ENCODE measurements at regions not wholly inside any gene's neighbourhood (a gene's known extent, or its start where the extent isn't known, plus 50 kb on each side); places are given as distances from the start of the nearest gene placed in this dataset.

GRCh38 chr2:176579608-176580007 is 310.4 kb downstream of the MTX2 start:
- DNase-seq, result no peak
- no peak overlapping the region for H3K27ac ChIP-seq (ENCODE audit: low read length)
- H3K9me3 ChIP-seq (replicated peaks; ENCODE audit: control insufficient read depth, low read depth, low read length), result no peaks in the 10 kb centered on the region
- no peak overlapping the region for H3K4me3 ChIP-seq (ENCODE audit: low read length)
- no peaks in the 10 kb centered on the region for H3K36me3 ChIP-seq (ENCODE audit: control insufficient read depth, insufficient read depth, low read length)
- no peaks in the 10 kb centered on the region for H3K27me3 ChIP-seq (ENCODE audit: control insufficient read depth, insufficient read depth, low read length)
- H3K4me1 ChIP-seq (ENCODE audit: control insufficient read depth, insufficient read depth, low read length), result no peaks in the 10 kb centered on the region
- WGBS (ENCODE audit: insufficient coverage), result 96% methylated on average over 2 of the region's 6 CpGs

GRCh38 chr2:176581557-176582165 is 312.4 kb downstream of the MTX2 start:
- no peaks in the 10 kb centered on the region for H3K4me1 ChIP-seq (ENCODE audit: control insufficient read depth, insufficient read depth, low read length)
- H3K27me3 ChIP-seq (ENCODE audit: control insufficient read depth, insufficient read depth, low read length), result no peaks in the 10 kb centered on the region
- no peaks in the 10 kb centered on the region for H3K36me3 ChIP-seq (ENCODE audit: control insufficient read depth, insufficient read depth, low read length)
- no peak overlapping the region for H3K27ac ChIP-seq (ENCODE audit: low read length)
- WGBS (ENCODE audit: insufficient coverage), result no CpG with 5 or more reads among the region's 4 CpGs
- no peaks in the 10 kb centered on the region for H3K9me3 ChIP-seq (replicated peaks; ENCODE audit: control insufficient read depth, low read depth, low read length)
- no peak overlapping the region for H3K4me3 ChIP-seq (ENCODE audit: low read length)
- peak; percentile 57 for DNase-seq

- Histone ChIP-seq H3K27me3 (ENCODE audit: control insufficient read depth, insufficient read depth, low read length) (no peaks in the 10 kb centered on the region), H3K36me3 (ENCODE audit: control insufficient read depth, insufficient read depth, low read length) (no peaks in the 10 kb centered on the region), H3K4me3 (ENCODE audit: low read length) (no peak overlapping the region), H3K4me1 (ENCODE audit: control insufficient read depth, insufficient read depth, low read length) (no peaks in the 10 kb centered on the region), H3K9me3 (replicated peaks; ENCODE audit: control insufficient read depth, low read depth, low read length) (no peaks in the 10 kb centered on the region), H3K27ac (ENCODE audit: low read length) (no peak overlapping the region)
- DNase-seq, result peak; percentile 56
- 33% methylated on average over 1 of the region's 2 CpGs for WGBS (ENCODE audit: insufficient coverage)
Observed at GRCh38 chr2:176582176-176582575, 312.9 kb downstream of the MTX2 start.

GRCh38 chr2:176582990-176583481 is 313.8 kb downstream of the MTX2 start:
- Histone ChIP-seq H3K27me3 (ENCODE audit: control insufficient read depth, insufficient read depth, low read length) (no peaks in the 10 kb centered on the region), H3K27ac (ENCODE audit: low read length) (no peak overlapping the region), H3K4me3 (ENCODE audit: low read length) (no peak overlapping the region), H3K4me1 (ENCODE audit: control insufficient read depth, insufficient read depth, low read length) (no peaks in the 10 kb centered on the region), H3K9me3 (replicated peaks; ENCODE audit: control insufficient read depth, low read depth, low read length) (no peaks in the 10 kb centered on the region), H3K36me3 (ENCODE audit: control insufficient read depth, insufficient read depth, low read length) (no peaks in the 10 kb centered on the region)
- WGBS (ENCODE audit: insufficient coverage), result no CpG with 5 or more reads among the region's 2 CpGs
- peak; percentile 84 for DNase-seq

GRCh38 chr2:176583607-176584006 is 314.4 kb downstream of the MTX2 start:
- no peak overlapping the region for H3K27ac ChIP-seq (ENCODE audit: low read length)
- no peaks in the 10 kb centered on the region for H3K4me1 ChIP-seq (ENCODE audit: control insufficient read depth, insufficient read depth, low read length)
- H3K9me3 ChIP-seq (replicated peaks; ENCODE audit: control insufficient read depth, low read depth, low read length), result no peaks in the 10 kb centered on the region
- no peaks in the 10 kb centered on the region for H3K27me3 ChIP-seq (ENCODE audit: control insufficient read depth, insufficient read depth, low read length)
- no peak overlapping the region for H3K4me3 ChIP-seq (ENCODE audit: low read length)
- WGBS (ENCODE audit: insufficient coverage), result 35% methylated on average over 5 of the region's 6 CpGs
- no peaks in the 10 kb centered on the region for H3K36me3 ChIP-seq (ENCODE audit: control insufficient read depth, insufficient read depth, low read length)
- DNase-seq, result peak; percentile 25

GRCh38 chr2:176584333-176584732 is 315.1 kb downstream of the MTX2 start:
- Histone ChIP-seq H3K27ac (ENCODE audit: low read length) (no peak overlapping the region), H3K9me3 (replicated peaks; ENCODE audit: control insufficient read depth, low read depth, low read length) (no peaks in the 10 kb centered on the region), H3K4me3 (ENCODE audit: low read length) (no peak overlapping the region), H3K4me1 (ENCODE audit: control insufficient read depth, insufficient read depth, low read length) (no peaks in the 10 kb centered on the region), H3K27me3 (ENCODE audit: control insufficient read depth, insufficient read depth, low read length) (no peaks in the 10 kb centered on the region), H3K36me3 (ENCODE audit: control insufficient read depth, insufficient read depth, low read length) (no peaks in the 10 kb centered on the region)
- WGBS (ENCODE audit: insufficient coverage), result no CpG with 5 or more reads among the region's 3 CpGs
- no peak for DNase-seq

GRCh38 chr2:176585291-176585690 is 316.0 kb downstream of the MTX2 start:
- WGBS (ENCODE audit: insufficient coverage), result no CpG with 5 or more reads among the region's 1 CpG
- no peak for DNase-seq
- H3K36me3 ChIP-seq (ENCODE audit: control insufficient read depth, insufficient read depth, low read length), result no peaks in the 10 kb centered on the region
- no peak overlapping the region for H3K4me3 ChIP-seq (ENCODE audit: low read length)
- H3K27ac ChIP-seq (ENCODE audit: low read length), result no peak overlapping the region
- no peaks in the 10 kb centered on the region for H3K4me1 ChIP-seq (ENCODE audit: control insufficient read depth, insufficient read depth, low read length)
- H3K27me3 ChIP-seq (ENCODE audit: control insufficient read depth, insufficient read depth, low read length), result no peaks in the 10 kb centered on the region
- no peaks in the 10 kb centered on the region for H3K9me3 ChIP-seq (replicated peaks; ENCODE audit: control insufficient read depth, low read depth, low read length)

- no peaks in the 10 kb centered on the region for H3K27me3 ChIP-seq (ENCODE audit: control insufficient read depth, insufficient read depth, low read length)
- WGBS (ENCODE audit: insufficient coverage), result 60% methylated on average over 1 of the region's 2 CpGs
- no peak overlapping the region for H3K4me3 ChIP-seq (ENCODE audit: low read length)
- no peak for DNase-seq
- no peak overlapping the region for H3K27ac ChIP-seq (ENCODE audit: low read length)
- H3K9me3 ChIP-seq (replicated peaks; ENCODE audit: control insufficient read depth, low read depth, low read length), result no peaks in the 10 kb centered on the region
- no peaks in the 10 kb centered on the region for H3K4me1 ChIP-seq (ENCODE audit: control insufficient read depth, insufficient read depth, low read length)
- H3K36me3 ChIP-seq (ENCODE audit: control insufficient read depth, insufficient read depth, low read length), result no peaks in the 10 kb centered on the region
Observed at GRCh38 chr2:176585791-176586190, 316.5 kb downstream of the MTX2 start.

GRCh38 chr2:176589287-176589686 is 320.0 kb downstream of the MTX2 start:
- 52% methylated on average over 4 of the region's 7 CpGs for WGBS (ENCODE audit: insufficient coverage)
- DNase-seq, result no peak
- H3K27me3 ChIP-seq (ENCODE audit: control insufficient read depth, insufficient read depth, low read length), result no peaks in the 10 kb centered on the region
- H3K36me3 ChIP-seq (ENCODE audit: control insufficient read depth, insufficient read depth, low read length), result no peaks in the 10 kb centered on the region
- H3K4me3 ChIP-seq (ENCODE audit: low read length), result no peak overlapping the region
- no peaks in the 10 kb centered on the region for H3K9me3 ChIP-seq (replicated peaks; ENCODE audit: control insufficient read depth, low read depth, low read length)
- no peak overlapping the region for H3K27ac ChIP-seq (ENCODE audit: low read length)
- H3K4me1 ChIP-seq (ENCODE audit: control insufficient read depth, insufficient read depth, low read length), result no peaks in the 10 kb centered on the region

GRCh38 chr2:176589825-176590440 is 320.7 kb downstream of the MTX2 start:
- Histone ChIP-seq H3K27me3 (ENCODE audit: control insufficient read depth, insufficient read depth, low read length) (no peaks in the 10 kb centered on the region), H3K9me3 (replicated peaks; ENCODE audit: control insufficient read depth, low read depth, low read length) (no peaks in the 10 kb centered on the region), H3K36me3 (ENCODE audit: control insufficient read depth, insufficient read depth, low read length) (no peaks in the 10 kb centered on the region), H3K4me3 (ENCODE audit: low read length) (no peak overlapping the region), H3K4me1 (ENCODE audit: control insufficient read depth, insufficient read depth, low read length) (no peaks in the 10 kb centered on the region), H3K27ac (ENCODE audit: low read length) (no peak overlapping the region)
- DNase-seq, result peak; percentile 17
- 60% methylated on average over 2 of the region's 11 CpGs for WGBS (ENCODE audit: insufficient coverage)
